CD4-positive, alpha-beta T cell treated with Interleukin-6 at 100 ng/mL for 8 hours (primary cell): ENCODE measurements at regions not wholly inside any gene's neighbourhood (a gene's known extent, or its start where the extent isn't known, plus 50 kb on each side); places are given as distances from the start of the nearest gene placed in this dataset.
"Not testable (repeated sequence)": the region's sequence is repeated elsewhere in the genome, so short reads cannot be mapped to it uniquely, and the experiment has no call there.

Source experiments
- DNase-seq: peaks from one replicate; pipeline ENCODE4 v3.0.0-alpha.2; 2020; ENCODE audit warnings: mixed read lengths, low spot score

- DNase-seq: no peak
Measured at GRCh38 chr21:35201799-35202198, 152.7 kb upstream of the RUNX1 start.

GRCh38 chr21:35201288-35201687, 152.2 kb upstream of the RUNX1 start:
- no peak for DNase-seq

GRCh38 chr21:35199733-35200015, 150.6 kb upstream of the RUNX1 start:
- no peak for DNase-seq

GRCh38 chr21:35198982-35199732, 150.1 kb upstream of the RUNX1 start:
- DNase-seq: no peak

GRCh38 chr21:35198565-35198964, 149.5 kb upstream of the RUNX1 start:
- DNase-seq: no peak

- no peak for DNase-seq
Measured at GRCh38 chr21:35197992-35198431, 148.9 kb upstream of the RUNX1 start.

- no peak for DNase-seq
Measured at GRCh38 chr21:35197191-35197590, 148.1 kb upstream of the RUNX1 start.

- no peak for DNase-seq
Measured at GRCh38 chr21:35196128-35196527, 147.0 kb upstream of the RUNX1 start.

GRCh38 chr21:35195232-35195631, 146.1 kb upstream of the RUNX1 start:
- DNase-seq: no peak

GRCh38 chr21:35191754-35192153, 142.7 kb upstream of the RUNX1 start:
- DNase-seq: no peak

- no peak for DNase-seq
Measured at GRCh38 chr21:35191128-35191527, 142.0 kb upstream of the RUNX1 start.

GRCh38 chr21:35190201-35190701, 141.1 kb upstream of the RUNX1 start:
- DNase-seq: no peak

- no peak for DNase-seq
Measured at GRCh38 chr21:35189077-35189863, 140.2 kb upstream of the RUNX1 start.

GRCh38 chr21:35183389-35183788, 134.3 kb upstream of the RUNX1 start:
- not testable (repeated sequence) for DNase-seq

- DNase-seq: no peak
Measured at GRCh38 chr21:35179990-35180540, 131.0 kb upstream of the RUNX1 start.

GRCh38 chr21:35178827-35179226, 129.7 kb upstream of the RUNX1 start:
- DNase-seq: no peak

GRCh38 chr21:35178098-35178497, 129.0 kb upstream of the RUNX1 start:
- no peak for DNase-seq

GRCh38 chr21:35172231-35172630, 123.1 kb upstream of the RUNX1 start:
- DNase-seq: peak; percentile 2

- DNase-seq: no peak
Measured at GRCh38 chr21:35171385-35171784, 122.3 kb upstream of the RUNX1 start.

GRCh38 chr21:35170818-35171217, 121.7 kb upstream of the RUNX1 start:
- no peak for DNase-seq

GRCh38 chr21:35170244-35170643, 121.1 kb upstream of the RUNX1 start:
- DNase-seq: no peak

GRCh38 chr21:35169574-35169973, 120.5 kb upstream of the RUNX1 start:
- DNase-seq: no peak

- no peak for DNase-seq
Measured at GRCh38 chr21:35168735-35169134, 119.6 kb upstream of the RUNX1 start.
